CD4-positive, alpha-beta T cell treated with Interleukin-17A for 4 hours (primary cell): ENCODE measurements at regions not wholly inside any gene's neighbourhood (a gene's known extent, or its start where the extent isn't known, plus 50 kb on each side); places are given as distances from the start of the nearest gene placed in this dataset.

Source experiments
- DNase-seq: peaks from one replicate; pipeline ENCODE4 v3.0.0-alpha.2; 2020; ENCODE audit warnings: mixed read lengths

- no peak for DNase-seq
Measured at GRCh38 chr2:8159211-8159965, 522.5 kb upstream of the ID2 start.

- no peak for DNase-seq
Measured at GRCh38 chr2:8159966-8160603, 521.8 kb upstream of the ID2 start.

DNA sequence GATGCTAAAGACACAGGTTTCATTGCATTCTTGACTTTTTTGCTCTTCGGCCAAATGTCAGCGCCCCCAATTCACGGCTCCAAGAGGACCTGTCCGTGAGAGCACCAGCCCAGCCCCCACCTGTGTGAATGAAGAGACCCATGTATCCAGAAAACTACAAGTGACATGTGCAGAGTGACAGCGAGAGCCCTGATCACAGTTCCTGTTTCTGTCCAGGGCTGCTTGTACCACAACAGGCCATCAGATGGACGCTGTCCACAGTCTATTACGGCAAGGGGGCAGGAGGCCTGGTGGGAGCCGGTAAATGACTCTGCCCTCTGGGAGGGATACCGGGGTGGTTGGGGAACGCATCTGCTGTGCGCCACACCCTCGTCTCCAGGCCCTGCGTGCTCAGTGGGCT is 520.9 kb upstream of the ID2 start:
- no peak for DNase-seq

GRCh38 chr2:8162552-8162951 is 519.3 kb upstream of the ID2 start:
- DNase-seq, result no peak

GRCh38 chr2:8165550-8165949 is 516.3 kb upstream of the ID2 start:
- no peak for DNase-seq

DNA sequence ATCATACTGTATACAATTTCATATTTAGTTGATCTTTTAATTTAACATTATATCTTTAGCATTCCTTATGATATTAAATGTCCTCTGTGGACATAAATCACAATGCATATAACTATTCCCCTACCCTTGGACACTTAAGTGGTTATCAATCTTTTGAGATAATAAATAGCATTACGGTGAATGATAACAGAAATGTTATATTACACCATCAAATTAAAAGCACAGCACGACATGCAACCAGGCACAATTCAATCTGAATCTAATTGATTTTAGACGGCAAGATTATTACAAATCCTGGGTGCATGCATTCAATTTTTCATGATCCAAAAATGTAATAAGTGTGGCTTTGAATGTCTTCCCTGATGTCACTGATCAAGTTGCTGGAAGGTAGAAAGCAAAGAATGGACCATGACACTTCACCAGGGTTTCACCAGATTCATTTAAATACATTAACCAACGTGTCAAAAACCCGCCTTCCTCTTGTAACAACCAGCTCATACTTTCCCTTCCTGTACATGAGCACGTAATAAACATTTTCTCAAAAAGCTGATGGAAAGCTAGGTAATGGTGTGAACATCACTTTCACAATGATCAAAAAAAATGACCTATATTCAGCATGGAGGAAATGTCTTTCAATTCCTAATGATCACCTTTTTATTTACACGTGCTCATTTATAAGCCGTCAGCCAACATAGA is 513.7 kb upstream of the ID2 start:
- no peak for DNase-seq

DNA sequence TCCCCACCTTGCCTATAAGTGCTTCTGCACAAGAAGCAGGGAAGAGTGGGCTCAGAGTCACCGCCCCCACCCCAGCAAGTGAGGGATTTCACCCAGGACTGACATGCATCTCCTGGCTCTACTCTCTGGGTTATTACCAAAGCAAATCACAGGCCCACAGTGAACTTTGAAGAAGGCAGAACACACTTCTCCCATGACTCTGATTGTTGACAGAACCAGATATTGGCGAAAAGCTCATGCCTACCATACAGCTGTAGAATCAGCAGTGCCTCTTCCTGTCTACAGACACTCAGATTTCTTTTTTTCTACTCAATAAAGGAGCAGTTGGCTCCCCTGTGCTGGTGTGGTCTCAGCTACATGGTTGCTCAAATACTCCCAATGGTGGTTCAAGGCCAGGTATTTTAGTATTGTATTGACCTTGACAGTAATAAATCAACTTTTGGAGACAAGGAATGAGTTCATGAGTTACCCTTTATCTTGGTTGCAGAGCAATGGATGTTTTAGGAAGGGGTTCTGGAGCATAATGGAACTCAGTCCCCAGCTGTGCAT is 512.9 kb upstream of the ID2 start:
- DNase-seq, result no peak

- DNase-seq, result no peak
Measured at GRCh38 chr2:8169443-8169842, 512.4 kb upstream of the ID2 start.

DNA sequence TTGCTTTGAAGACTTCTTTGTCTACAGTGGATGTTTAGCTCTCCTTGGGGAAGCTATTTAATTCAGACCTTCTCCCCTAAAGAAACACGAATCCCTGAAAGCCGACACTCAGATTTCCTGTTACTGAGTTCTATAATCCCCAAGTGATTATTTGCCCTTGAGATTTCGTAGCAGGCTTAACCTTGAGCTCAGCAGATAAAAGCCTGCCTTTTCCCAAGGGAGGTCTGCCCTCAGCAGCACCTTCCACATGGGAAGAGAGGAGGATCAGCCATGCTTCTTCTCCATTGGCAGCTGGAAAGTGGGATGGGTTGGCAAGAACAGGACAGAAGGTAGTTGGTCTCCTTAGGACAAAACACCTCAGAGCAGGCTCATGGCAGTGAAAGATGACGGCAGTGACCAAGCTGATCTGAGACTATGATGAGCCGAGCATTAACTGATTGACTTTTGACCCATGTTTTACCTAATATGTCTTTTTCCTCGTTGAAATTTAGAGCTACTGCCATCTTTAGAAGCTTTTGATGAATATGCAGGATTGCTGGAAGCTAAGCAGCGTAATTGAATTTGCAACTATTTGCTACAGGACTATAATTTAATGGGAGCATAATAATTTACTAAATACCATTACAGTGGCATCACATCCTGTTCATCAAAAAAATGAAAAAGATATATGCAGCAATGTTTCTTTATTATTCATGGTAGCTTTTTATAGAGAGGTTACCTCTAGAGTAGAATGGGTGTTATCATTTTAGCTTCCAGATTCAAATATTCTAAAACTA is 511.1 kb upstream of the ID2 start:
- no peak for DNase-seq

DNA sequence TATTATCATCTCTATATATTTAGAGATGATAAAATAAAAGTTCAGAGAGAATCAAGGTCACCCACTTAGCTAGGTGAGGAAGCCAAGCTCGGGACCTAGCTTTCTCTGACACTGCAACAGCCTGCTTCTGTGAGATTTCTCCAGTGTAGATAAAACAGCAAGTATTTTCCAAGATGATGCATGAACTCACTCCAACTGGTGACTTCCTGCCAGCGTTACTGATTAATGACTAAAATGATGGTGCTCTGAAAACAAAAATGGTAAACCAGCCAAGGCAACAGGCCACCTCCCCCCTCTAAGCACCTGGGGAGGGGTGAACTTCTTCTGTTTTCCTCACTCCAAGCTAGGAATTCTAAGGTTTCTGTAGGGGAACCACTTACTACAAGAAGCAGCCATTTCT is 510.2 kb upstream of the ID2 start:
- no peak for DNase-seq

DNA sequence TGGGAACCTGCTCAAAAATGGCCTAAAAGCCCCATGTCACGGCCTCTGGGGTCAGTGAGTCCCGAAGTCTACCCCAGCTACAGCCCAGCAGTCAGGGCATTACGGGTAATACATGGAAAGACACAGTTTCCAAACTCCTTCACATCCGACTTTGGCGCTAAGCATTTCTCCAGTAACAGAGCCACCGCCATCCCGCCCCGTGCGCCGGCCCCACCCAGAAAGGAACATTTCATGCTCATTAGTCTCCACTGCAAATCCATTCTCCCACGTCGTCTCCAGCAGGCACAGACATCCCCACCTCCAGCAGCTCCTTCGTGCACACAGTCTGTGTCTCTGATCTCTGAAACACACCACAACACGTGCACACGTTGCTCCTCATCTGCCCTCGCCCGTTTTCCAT is 509.2 kb upstream of the ID2 start:
- DNase-seq, result no peak

DNA sequence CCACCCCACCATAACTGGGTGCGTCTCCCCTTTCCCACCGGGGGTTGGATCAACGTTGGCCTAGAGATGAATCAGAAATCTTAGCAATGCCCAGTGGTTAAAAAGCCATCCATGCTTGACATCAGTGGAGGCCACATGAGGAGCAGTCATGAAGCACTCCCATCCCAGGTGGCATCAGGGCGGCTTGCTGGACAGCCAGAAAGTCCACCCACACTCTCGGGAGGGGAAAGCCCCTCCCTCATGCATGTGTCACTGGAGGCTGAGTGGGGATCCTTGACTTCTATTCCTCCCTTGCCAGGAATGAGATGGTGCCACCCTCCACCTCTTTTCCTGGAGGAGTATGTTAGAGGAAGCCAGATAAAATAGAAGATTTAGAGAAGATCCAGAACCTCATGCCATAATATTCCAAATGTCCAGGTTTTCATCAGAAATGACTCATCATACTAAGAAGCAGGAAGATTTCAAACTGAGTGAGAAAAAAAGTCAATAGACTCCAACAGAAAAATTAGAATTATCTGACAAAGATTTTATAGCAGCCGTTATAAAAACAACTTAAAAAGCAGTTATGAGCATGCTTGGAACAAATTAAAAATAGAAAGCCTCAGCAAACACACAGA is 507.1 kb upstream of the ID2 start:
- DNase-seq, result no peak

DNA sequence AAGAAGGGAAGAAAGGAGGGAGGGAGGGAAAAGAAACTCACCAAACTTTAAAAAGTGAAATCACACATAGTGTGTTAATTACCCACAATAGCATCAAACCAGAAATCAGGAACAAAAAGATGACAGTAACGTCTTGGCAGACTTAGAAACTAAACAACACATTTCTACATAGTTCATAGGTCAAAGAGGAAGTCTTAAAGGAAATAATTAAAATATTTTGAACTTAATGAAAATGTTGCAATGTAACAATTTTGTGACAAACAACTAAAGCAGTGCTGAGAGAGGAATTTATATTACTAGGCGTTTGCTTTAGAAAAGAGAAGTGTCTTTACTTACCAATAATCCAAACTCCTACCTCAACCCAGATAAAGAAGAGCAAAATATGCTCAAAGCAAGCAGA is 505.0 kb upstream of the ID2 start:
- DNase-seq, result no peak

DNA sequence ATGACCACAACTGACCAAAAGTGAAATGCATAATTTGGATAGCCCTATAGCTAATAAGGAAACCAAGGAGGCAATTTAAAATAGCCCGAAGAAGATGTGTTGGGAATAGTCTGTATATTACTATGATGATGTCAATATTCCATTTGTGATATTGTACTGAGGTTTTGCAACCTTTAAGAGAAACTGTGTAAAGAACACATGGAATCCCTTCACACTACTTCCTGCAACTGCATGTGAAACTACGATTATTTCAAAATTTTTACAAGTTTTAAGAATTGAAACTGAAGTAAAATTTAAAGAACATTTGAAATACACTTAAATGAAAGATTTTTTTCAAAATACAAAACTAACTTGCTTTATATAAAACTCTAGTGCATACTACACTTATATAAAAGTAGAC is 504.3 kb upstream of the ID2 start:
- no peak for DNase-seq

DNA sequence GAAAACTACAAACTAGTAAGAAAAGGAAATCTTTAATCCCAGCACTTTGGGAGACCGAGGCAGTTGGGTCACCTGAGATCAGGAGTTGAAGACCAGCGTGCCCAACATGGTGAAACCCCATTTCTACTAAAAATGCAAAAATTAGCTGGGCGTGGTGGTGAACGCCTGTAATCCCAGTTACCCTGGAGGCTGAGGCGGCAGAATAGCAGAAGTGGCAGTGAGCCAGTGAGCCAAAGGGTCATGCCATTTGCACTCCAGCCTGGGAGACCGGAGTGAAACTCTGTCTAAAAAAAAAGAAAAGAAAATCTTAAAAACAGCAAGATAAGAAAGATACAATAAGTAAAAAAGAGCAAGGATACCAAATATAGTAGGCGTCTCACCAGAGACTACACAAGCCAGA is 502.9 kb upstream of the ID2 start:
- DNase-seq, result no peak

- no peak for DNase-seq
Measured at GRCh38 chr2:8189316-8189715, 492.5 kb upstream of the ID2 start.

- DNase-seq, result no peak
Measured at GRCh38 chr2:8190279-8190678, 491.6 kb upstream of the ID2 start.

- no peak for DNase-seq
Measured at GRCh38 chr2:8191427-8191826, 490.4 kb upstream of the ID2 start.

GRCh38 chr2:8193146-8193545 is 488.7 kb upstream of the ID2 start:
- DNase-seq, result no peak

- DNase-seq, result no peak
Measured at GRCh38 chr2:8193686-8194615, 487.9 kb upstream of the ID2 start.

DNA sequence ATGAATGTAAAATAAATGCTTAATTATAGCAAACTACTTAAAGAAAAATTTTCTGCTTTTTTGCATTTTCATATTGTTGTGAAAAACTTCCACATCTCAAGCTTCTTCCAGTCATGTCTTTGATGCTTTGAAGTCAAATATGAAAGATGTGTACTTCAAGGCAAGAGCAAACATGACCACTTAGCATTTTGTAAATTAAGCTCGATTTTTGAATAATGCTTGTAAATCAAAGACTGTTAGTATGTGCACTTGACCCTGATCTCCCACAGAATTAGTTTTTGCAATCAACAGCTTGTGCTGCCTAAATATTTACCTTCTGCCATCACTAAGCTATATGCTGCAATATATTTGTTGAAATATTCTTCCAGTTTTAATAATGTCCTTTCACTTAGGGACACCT is 486.1 kb upstream of the ID2 start:
- DNase-seq, result no peak

GRCh38 chr2:8196316-8196715 is 485.5 kb upstream of the ID2 start:
- DNase-seq, result no peak
